IMR-90 (cell line): ENCODE measurements at regions not wholly inside any gene's neighbourhood (a gene's known extent, or its start where the extent isn't known, plus 50 kb on each side); places are given as distances from the start of the nearest gene placed in this dataset.

Experiments
- ATAC-seq: fragments of 200-7000 bp; cut with Tn5 transposase; 2 replicates; pipeline ENCODE4 v1.9.1; 2020; ENCODE audit warnings: low read depth, mild to moderate bottlenecking, moderate library complexity
- BruUV-seq: library from RNA; stranded (reverse); fragments of 400-500 nt; replicated peaks from 2 replicates; lab custom pipeline; 2021; lab: Mats Ljungman, UMichigan
- CTCF ChIA-PET: fragments of 300-600 bp; formaldehyde crosslinking; extraction: SDS; loops from one replicate; lab custom pipeline; 2021; ENCODE audit warnings: antibody characterized with exemption; lab: Yijun Ruan, JAX
- POLR2A ChIA-PET: fragments of 300-600 bp; sonication (Branson Sonifier 250); formaldehyde crosslinking; loops from one replicate; lab custom pipeline; 2022; ENCODE audit warnings: antibody characterized with exemption; ENCODE audit not compliant: unreplicated experiment; lab: Charles Lee
- DNase-seq: peaks from one replicate; pipeline ENCODE4 v3.0.0; 2013
- H2AFZ ChIP-seq: replicated peaks from 2 replicates; pipeline ENCODE3; 2013; ENCODE audit warnings: low read length, mild to moderate bottlenecking; ENCODE audit not compliant: poor library complexity
- H2AK5ac ChIP-seq: 2 replicates; pipeline ENCODE4 v1.6.1; 2013; ENCODE audit warnings: low read depth, low read length, inconsistent platforms
- H2AK9ac ChIP-seq: replicated peaks from 2 replicates; pipeline ENCODE3; 2013; ENCODE audit warnings: mild to moderate bottlenecking, low read depth, low read length, moderate library complexity; ENCODE audit not compliant: poor library complexity
- H2BK120ac ChIP-seq: 2 replicates; pipeline ENCODE4 v1.6.1; 2013; ENCODE audit warnings: low read depth, low read length, inconsistent platforms
- H2BK15ac ChIP-seq: 3 replicates; pipeline ENCODE4 v1.6.1; 2013; ENCODE audit warnings: low read depth, low read length, inconsistent platforms
- H2BK20ac ChIP-seq: 2 replicates; pipeline ENCODE4 v1.6.1; 2013; ENCODE audit warnings: low read depth, mild to moderate bottlenecking, inconsistent platforms, low read length, moderate library complexity
- H2BK5ac ChIP-seq: 2 replicates; pipeline ENCODE4 v1.6.1; 2013; ENCODE audit warnings: mild to moderate bottlenecking, low read depth, low read length, inconsistent platforms; ENCODE audit not compliant: poor library complexity, severe bottlenecking
- H3K14ac ChIP-seq: replicated peaks from 2 replicates; pipeline ENCODE4 v1.6.1; 2013; ENCODE audit warnings: low read depth, low read length, inconsistent platforms
- H3K18ac ChIP-seq: 2 replicates; pipeline ENCODE4 v1.6.1; 2013; ENCODE audit warnings: low read depth, low read length, control low read depth
- H3K23ac ChIP-seq: 2 replicates; pipeline ENCODE4 v1.6.1; 2013; ENCODE audit warnings: low read depth, low read length, inconsistent platforms
- H3K27ac ChIP-seq: 2 replicates; pipeline ENCODE4 v1.5.1; 2013; ENCODE audit warnings: mild to moderate bottlenecking, control low read depth, low read length; ENCODE audit not compliant: insufficient read depth
- H3K27me3 ChIP-seq: 2 replicates; pipeline ENCODE4 v1.6.1; 2013; ENCODE audit warnings: low read length; ENCODE audit not compliant: control insufficient read depth, insufficient read depth
- H3K36me3 ChIP-seq: 2 replicates; pipeline ENCODE4 v1.6.1; 2013; ENCODE audit warnings: low read length, mixed read lengths; ENCODE audit not compliant: control insufficient read depth, insufficient read depth
- H3K4ac ChIP-seq: 2 replicates; pipeline ENCODE4 v1.6.1; 2013; ENCODE audit warnings: low read depth, low read length, inconsistent platforms
- H3K4me1 ChIP-seq: 2 replicates; pipeline ENCODE4 v1.6.1; 2013; ENCODE audit warnings: low read length, mixed read lengths; ENCODE audit not compliant: control insufficient read depth, insufficient read depth
- H3K4me2 ChIP-seq: 2 replicates; pipeline ENCODE4 v1.6.1; 2013; ENCODE audit warnings: low read depth, mild to moderate bottlenecking, control low read depth, low read length, moderate library complexity
- H3K4me3 ChIP-seq: 2 replicates; pipeline ENCODE4 v1.5.1; 2013; ENCODE audit warnings: low read depth, mild to moderate bottlenecking, control low read depth, low read length, moderate library complexity; ENCODE audit not compliant: insufficient read depth
- H3K56ac ChIP-seq: 2 replicates; pipeline ENCODE4 v1.6.1; 2013; ENCODE audit warnings: low read length, inconsistent platforms; ENCODE audit not compliant: insufficient read depth; ENCODE audit errors: extremely low read depth
- H3K79me1 ChIP-seq, 2 experiments: 2 replicates each; pipeline ENCODE4 v1.6.1; 2013; ENCODE audit warnings: low read length in 2 of 2, inconsistent platforms in 1 of 2, low read depth in 1 of 2
- H3K9ac ChIP-seq: 2 replicates; pipeline ENCODE4 v1.6.1; 2013; ENCODE audit warnings: low read depth, low read length, control low read depth
- H3K9me1 ChIP-seq: 2 replicates; pipeline ENCODE4 v1.6.1; 2013; ENCODE audit warnings: low read length, inconsistent platforms; ENCODE audit not compliant: insufficient read depth
- H3K9me3 ChIP-seq: 2 replicates; pipeline ENCODE4 v1.6.1; 2013; ENCODE audit warnings: low read length; ENCODE audit not compliant: control insufficient read depth, insufficient read depth
- H4K20me1 ChIP-seq: 2 replicates; pipeline ENCODE4 v1.6.1; 2013; ENCODE audit warnings: low read length, inconsistent platforms; ENCODE audit not compliant: insufficient read depth
- H4K5ac ChIP-seq: 2 replicates; pipeline ENCODE4 v1.6.1; 2013; ENCODE audit warnings: mild to moderate bottlenecking, low read depth, low read length, control low read depth
- H4K8ac ChIP-seq, 2 experiments: 2 replicates each; pipeline ENCODE4 v1.6.1; 2013; ENCODE audit warnings: low read depth in 2 of 2, low read length in 2 of 2, control low read depth in 1 of 2, inconsistent platforms in 1 of 2
- H4K91ac ChIP-seq: 2 replicates; pipeline ENCODE4 v1.6.1; 2013; ENCODE audit warnings: low read depth, low read length, inconsistent platforms; ENCODE audit not compliant: insufficient read depth
- BHLHE40 ChIP-seq: fragments of 150-350 bp; IDR thresholded peaks from 2 replicates; pipeline ENCODE4 v1.6.1; 2016; ENCODE audit warnings: mild to moderate bottlenecking, low read depth, low read length
- CEBPB ChIP-seq: IDR thresholded peaks from 2 replicates; pipeline ENCODE4 v1.6.1; 2012; ENCODE audit warnings: low read depth, low read length, improper control_type of control experiment
- CHD1 ChIP-seq: IDR thresholded peaks from 2 replicates; pipeline ENCODE4 v1.6.1; 2012; ENCODE audit warnings: low read depth, low read length, improper control_type of control experiment
- FOS ChIP-seq: fragments of 150-350 bp; IDR thresholded peaks from 2 replicates; pipeline ENCODE4 v1.6.1; 2016; ENCODE audit warnings: low read depth, low read length
- MAFK ChIP-seq: IDR thresholded peaks from 2 replicates; pipeline ENCODE4 v1.6.1; 2012; ENCODE audit warnings: low read depth, low read length, improper control_type of control experiment
- MAZ ChIP-seq: IDR thresholded peaks from 2 replicates; pipeline ENCODE4 v1.6.1; 2012; ENCODE audit warnings: low read depth, mild to moderate bottlenecking, low read length, improper control_type of control experiment, moderate library complexity, borderline replicate concordance
- MXI1 ChIP-seq: IDR thresholded peaks from 2 replicates; pipeline ENCODE4 v1.6.1; 2012; ENCODE audit warnings: low read depth, mild to moderate bottlenecking, low read length, moderate library complexity, borderline replicate concordance
- NFE2L2 ChIP-seq: fragments of 150-350 bp; IDR thresholded peaks from 2 replicates; pipeline ENCODE4 v1.6.1; 2016; ENCODE audit warnings: low read depth, mild to moderate bottlenecking, low read length
- POLR2A ChIP-seq: IDR thresholded peaks from 2 replicates; pipeline ENCODE4 v1.6.1; 2012; ENCODE audit warnings: mild to moderate bottlenecking, low read depth, low read length
- RAD21 ChIP-seq: IDR thresholded peaks from 2 replicates; pipeline ENCODE4 v1.6.1; 2012; ENCODE audit warnings: low read length, improper control_type of control experiment
- RCOR1 ChIP-seq: IDR thresholded peaks from 2 replicates; pipeline ENCODE4 v1.6.1; 2012; ENCODE audit warnings: mild to moderate bottlenecking, low read length, improper control_type of control experiment; ENCODE audit not compliant: insufficient replicate concordance
- RFX5 ChIP-seq: IDR thresholded peaks from 2 replicates; pipeline ENCODE4 v1.8.0; 2012; ENCODE audit warnings: low read depth, mild to moderate bottlenecking, low read length, moderate library complexity
- SMC3 ChIP-seq: fragments of 150-350 bp; IDR thresholded peaks from 2 replicates; pipeline ENCODE4 v1.6.1; 2016; ENCODE audit warnings: low read depth, mild to moderate bottlenecking, antibody characterized with exemption, low read length, moderate library complexity
- USF2 ChIP-seq: fragments of 150-350 bp; IDR thresholded peaks from 2 replicates; pipeline ENCODE4 v1.6.1; 2017; ENCODE audit warnings: mild to moderate bottlenecking, antibody characterized with exemption, low read length, low read depth
- WGBS, 2 experiments: methylation state at CpG; one replicate each; pipeline versions ENCODE4 v1.1.5 to v1.1.7; 2013; ENCODE audit warnings: missing lambda C conversion rate in 2 of 2; ENCODE audit not compliant: insufficient read length in 1 of 2; ENCODE audit errors: extremely low coverage in 2 of 2; 5-methylcytosine and 5-hydroxymethylcytosine counted together
- dilution Hi-C: fragments of 300-500 bp; cut with HindIII; formaldehyde crosslinking; loops from one replicate; pipeline ENCODE4 v1.14.3; 2018; ENCODE audit warnings: low sequenced_read_pairs; ENCODE audit not compliant: unreplicated experiment
- in situ Hi-C: fragments of 300-500 bp; cut with MboI; formaldehyde crosslinking; loops from 3 replicates; pipeline ENCODE4 v1.14.3; 2019; ENCODE audit warnings: low sequenced_read_pairs, inconsistent platforms, mixed read lengths
- intact Hi-C: fragments of 100-400 bp; cut with micrococcal nuclease; formaldehyde crosslinking; loops from 2 replicates; pipeline ENCODE4 v1.10.0; 2022
- TF ChIP-seq, protein P1 (sequence below): fragments of 150-350 bp; IDR thresholded peaks from 2 replicates; pipeline ENCODE4 v1.6.1; 2016; ENCODE audit warnings: low read depth, mild to moderate bottlenecking, low read length, moderate library complexity, borderline replicate concordance
- TF ChIP-seq, protein P2 (sequence below): conservative IDR thresholded peaks from 2 replicates; pipeline ENCODE4 v1.5.1; 2012; ENCODE audit warnings: mild to moderate bottlenecking, low read depth, low read length, improper control_type of control experiment

- Histone ChIP-seq H3K9me3 (peaks cover 6% of the 10 kb centered on the region), H3K23ac (no peak overlapping the region), H3K18ac (no peak overlapping the region), H3K14ac (no peak overlapping the region), H4K8ac (no peak overlapping the region), H2BK20ac (no peak overlapping the region), H3K4me1 (no peaks in the 10 kb centered on the region), H2AK5ac (no peak overlapping the region), H3K9me1 (no peaks in the 10 kb centered on the region), H3K79me1 (no peaks in the 10 kb centered on the region), H3K36me3 (no peaks in the 10 kb centered on the region), H4K91ac (no peak overlapping the region), H3K9ac (no peak overlapping the region), H2BK15ac (no peak overlapping the region), H2AFZ (no peak overlapping the region), H3K4me3 (no peak overlapping the region), H2BK5ac (no peak overlapping the region), H3K56ac (no peak overlapping the region), H3K27ac (no peak overlapping the region), H3K4ac (no peak overlapping the region), H2AK9ac (no peak overlapping the region), H4K20me1 (no peaks in the 10 kb centered on the region), H3K4me2 (no peak overlapping the region), H4K5ac (no peak overlapping the region), H2BK120ac (no peak overlapping the region), H3K27me3 (no peaks in the 10 kb centered on the region)
- in situ Hi-C loops (no loop called here), dilution Hi-C loops (no loop called here), intact Hi-C loops (no loop called here)
- WGBS, 2 experiments = no CpG with 5 or more reads among the region's 3 CpGs
- ChIA-PET POLR2A (no interaction called here), CTCF (no interaction called here)
- no peak for DNase-seq
- BruUV-seq = no TSS peak
- no peak for ATAC-seq
- TF ChIP-seq CHD1 (no peak), RAD21 (no peak), MAFK (no peak), USF2 (no peak), RFX5 (no peak), BHLHE40 (no peak), MAZ (no peak), CEBPB (no peak), POLR2A (no peak), NFE2L2 (no peak), FOS (no peak), RCOR1 (no peak), SMC3 (no peak), MXI1 (no peak)
- TF ChIP-seq, protein P1, sequence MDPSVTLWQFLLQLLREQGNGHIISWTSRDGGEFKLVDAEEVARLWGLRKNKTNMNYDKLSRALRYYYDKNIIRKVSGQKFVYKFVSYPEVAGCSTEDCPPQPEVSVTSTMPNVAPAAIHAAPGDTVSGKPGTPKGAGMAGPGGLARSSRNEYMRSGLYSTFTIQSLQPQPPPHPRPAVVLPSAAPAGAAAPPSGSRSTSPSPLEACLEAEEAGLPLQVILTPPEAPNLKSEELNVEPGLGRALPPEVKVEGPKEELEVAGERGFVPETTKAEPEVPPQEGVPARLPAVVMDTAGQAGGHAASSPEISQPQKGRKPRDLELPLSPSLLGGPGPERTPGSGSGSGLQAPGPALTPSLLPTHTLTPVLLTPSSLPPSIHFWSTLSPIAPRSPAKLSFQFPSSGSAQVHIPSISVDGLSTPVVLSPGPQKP = no peak
- TF ChIP-seq, protein P2, sequence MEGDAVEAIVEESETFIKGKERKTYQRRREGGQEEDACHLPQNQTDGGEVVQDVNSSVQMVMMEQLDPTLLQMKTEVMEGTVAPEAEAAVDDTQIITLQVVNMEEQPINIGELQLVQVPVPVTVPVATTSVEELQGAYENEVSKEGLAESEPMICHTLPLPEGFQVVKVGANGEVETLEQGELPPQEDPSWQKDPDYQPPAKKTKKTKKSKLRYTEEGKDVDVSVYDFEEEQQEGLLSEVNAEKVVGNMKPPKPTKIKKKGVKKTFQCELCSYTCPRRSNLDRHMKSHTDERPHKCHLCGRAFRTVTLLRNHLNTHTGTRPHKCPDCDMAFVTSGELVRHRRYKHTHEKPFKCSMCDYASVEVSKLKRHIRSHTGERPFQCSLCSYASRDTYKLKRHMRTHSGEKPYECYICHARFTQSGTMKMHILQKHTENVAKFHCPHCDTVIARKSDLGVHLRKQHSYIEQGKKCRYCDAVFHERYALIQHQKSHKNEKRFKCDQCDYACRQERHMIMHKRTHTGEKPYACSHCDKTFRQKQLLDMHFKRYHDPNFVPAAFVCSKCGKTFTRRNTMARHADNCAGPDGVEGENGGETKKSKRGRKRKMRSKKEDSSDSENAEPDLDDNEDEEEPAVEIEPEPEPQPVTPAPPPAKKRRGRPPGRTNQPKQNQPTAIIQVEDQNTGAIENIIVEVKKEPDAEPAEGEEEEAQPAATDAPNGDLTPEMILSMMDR = no peak
Measured at GRCh38 chr3:3464131-3464530, 284.6 kb upstream of the CRBN start.
